GM13976 (cell line): ENCODE measurements at regions not wholly inside any gene's neighbourhood (a gene's known extent, or its start where the extent isn't known, plus 50 kb on each side); places are given as distances from the start of the nearest gene placed in this dataset.

ENCODE experiments used
- DNase-seq: peaks from one replicate; pipeline ENCODE4 v3.0.0; 2012; ENCODE audit warnings: low spot score
- CTCF ChIP-seq: IDR thresholded peaks from 2 replicates; pipeline ENCODE4 v1.5.1; 2012; ENCODE audit warnings: borderline replicate concordance, mild to moderate bottlenecking; ENCODE audit not compliant: insufficient read depth; ENCODE audit errors: extremely low read depth, missing control alignments, control extremely low read depth
- in situ Hi-C: fragments of 300-500 bp; cut with MboI; formaldehyde crosslinking; loops from one replicate; pipeline ENCODE4 v1.12.0; 2022; ENCODE audit warnings: low sequenced_read_pairs, mixed read lengths, inconsistent platforms; ENCODE audit not compliant: unreplicated experiment

GRCh38 chr2:226140594-226140993 lies 659.0 kb downstream of the IRS1 start:
- no peak for TF ChIP-seq CTCF
- DNase-seq, result no peak
- in situ Hi-C loops, result no loop called here

GRCh38 chr2:226139759-226140158 lies 659.9 kb downstream of the IRS1 start:
- no peak for DNase-seq
- in situ Hi-C loops, result no loop called here
- TF ChIP-seq CTCF, result no peak

GRCh38 chr2:226137201-226137811 lies 662.3 kb downstream of the IRS1 start:
- DNase-seq, result no peak
- in situ Hi-C loops, result no loop called here
- no peak for TF ChIP-seq CTCF

- no peak for DNase-seq
- no peak for TF ChIP-seq CTCF
- in situ Hi-C loops, result no loop called here
Observed at GRCh38 chr2:226136739-226137138, 662.9 kb downstream of the IRS1 start.

GRCh38 chr2:226135861-226136548 lies 663.6 kb downstream of the IRS1 start:
- DNase-seq, result no peak
- TF ChIP-seq CTCF, result no peak
- in situ Hi-C loops, result no loop called here

- no peak for DNase-seq
- in situ Hi-C loops, result no loop called here
Observed at GRCh38 chr2:226132323-226133215, 667.1 kb downstream of the IRS1 start.

More at GRCh38 chr2:226132323-226133215, 667.1 kb downstream of the IRS1 start:
- no peak for TF ChIP-seq CTCF
